Gastrocnemius medialis (tissue), 4 donors: ENCODE measurements at regions not wholly inside any gene's neighbourhood (a gene's known extent, or its start where the extent isn't known, plus 50 kb on each side); places are given as distances from the start of the nearest gene placed in this dataset.

ENCODE experiments used
- ATAC-seq, 2 donors: fragments of 150-250 bp; one replicate each; pipeline ENCODE4 v1.9.1; 2016
- DNase-seq, 2 donors: peaks; one replicate each; pipeline ENCODE4 v3.0.0-alpha.2; 2019
- H3K27ac ChIP-seq, 4 donors: fragments of 200-600 bp; sonication (generic); 1 replicate in 1 of 4; 2 replicates in 3 of 4; pipeline ENCODE4 v1.5.1; 2016 to 2018; ENCODE audit warnings: mild to moderate bottlenecking in 2 of 4, moderate library complexity in 1 of 4
- H3K27me3 ChIP-seq, 3 donors: fragments of 200-600 bp; sonication (generic) in 2 of 3; 1 replicate in 1 of 3; 2 replicates in 2 of 3; pipeline versions ENCODE4 v1.5.1 to v1.6.0; 2016 to 2019; ENCODE audit warnings: mild to moderate bottlenecking in 1 of 3, moderate library complexity in 1 of 3
- H3K36me3 ChIP-seq, 2 donors: fragments of 200-600 bp; sonication (generic) in 1 of 2; one replicate each; pipeline ENCODE4 v1.5.1; 2017 to 2018
- H3K4me1 ChIP-seq, 2 donors: fragments of 200-600 bp; sonication (generic) in 1 of 2; one replicate each; pipeline ENCODE4 v1.5.1; 2016 to 2017; ENCODE audit warnings: mild to moderate bottlenecking in 2 of 2
- H3K4me3 ChIP-seq, 4 donors: fragments of 200-600 bp; sonication (generic) in 3 of 4; 1 replicate in 1 of 4; 2 replicates in 3 of 4; pipeline ENCODE4 v1.5.1; 2016 to 2019; ENCODE audit warnings: mild to moderate bottlenecking in 2 of 4
- H3K9me3 ChIP-seq, 3 donors: fragments of 200-600 bp; sonication (generic) in 2 of 3; 1 replicate in 1 of 3; 2 replicates in 2 of 3; pipeline ENCODE4 v1.5.1; 2016 to 2019
- POLR2A ChIP-seq, 2 donors: fragments of 450-650 bp; IDR thresholded peaks; one replicate each; pipeline ENCODE4 v1.6.1; 2017; ENCODE audit warnings: antibody characterized with exemption in 2 of 2, mild to moderate bottlenecking in 2 of 2, moderate library complexity in 2 of 2
- in situ Hi-C, 4 donors: fragments of 200-750 bp; cut with MboI; loops; one replicate each; pipeline versions ENCODE4 v1.15.0 to v1.8.0; 2017; ENCODE audit warnings: low sequenced_read_pairs in 4 of 4
- intact Hi-C: fragments of 100-400 bp; cut with DNase I; formaldehyde crosslinking; loops from one replicate; pipeline ENCODE4 v1.15.1; 2023; ENCODE audit warnings: low total_unique reads
- TF ChIP-seq, protein P1 (sequence below), 5 experiments: fragments of 450-650 bp in 3 of 5; fragments of 200-600 bp in 2 of 5; sonication (generic) in 2 of 5; IDR thresholded peaks in 4 of 5; conservative IDR thresholded peaks in 1 of 5; 1 replicate in 4 of 5; 2 replicates in 1 of 5; pipeline ENCODE4 v1.5.1; 2016 to 2019; ENCODE audit warnings: antibody characterized with exemption in 5 of 5, mild to moderate bottlenecking in 3 of 5, moderate library complexity in 3 of 5

- H3K4me3 ChIP-seq = no peak overlapping the region
- in situ Hi-C loops = no loop called here
- no peaks in the 10 kb centered on the region for H3K4me1 ChIP-seq
- H3K27ac ChIP-seq = no peak overlapping the region
- ATAC-seq (no peak), DNase-seq (no peak)
- intact Hi-C loops = no loop called here
- no peaks in the 10 kb centered on the region for H3K36me3 ChIP-seq
- H3K27me3 ChIP-seq = peaks cover 0 to 5% (median 0%) of the 10 kb centered on the region in 3 donors
- no peaks in the 10 kb centered on the region for H3K9me3 ChIP-seq
- TF ChIP-seq, protein P1, sequence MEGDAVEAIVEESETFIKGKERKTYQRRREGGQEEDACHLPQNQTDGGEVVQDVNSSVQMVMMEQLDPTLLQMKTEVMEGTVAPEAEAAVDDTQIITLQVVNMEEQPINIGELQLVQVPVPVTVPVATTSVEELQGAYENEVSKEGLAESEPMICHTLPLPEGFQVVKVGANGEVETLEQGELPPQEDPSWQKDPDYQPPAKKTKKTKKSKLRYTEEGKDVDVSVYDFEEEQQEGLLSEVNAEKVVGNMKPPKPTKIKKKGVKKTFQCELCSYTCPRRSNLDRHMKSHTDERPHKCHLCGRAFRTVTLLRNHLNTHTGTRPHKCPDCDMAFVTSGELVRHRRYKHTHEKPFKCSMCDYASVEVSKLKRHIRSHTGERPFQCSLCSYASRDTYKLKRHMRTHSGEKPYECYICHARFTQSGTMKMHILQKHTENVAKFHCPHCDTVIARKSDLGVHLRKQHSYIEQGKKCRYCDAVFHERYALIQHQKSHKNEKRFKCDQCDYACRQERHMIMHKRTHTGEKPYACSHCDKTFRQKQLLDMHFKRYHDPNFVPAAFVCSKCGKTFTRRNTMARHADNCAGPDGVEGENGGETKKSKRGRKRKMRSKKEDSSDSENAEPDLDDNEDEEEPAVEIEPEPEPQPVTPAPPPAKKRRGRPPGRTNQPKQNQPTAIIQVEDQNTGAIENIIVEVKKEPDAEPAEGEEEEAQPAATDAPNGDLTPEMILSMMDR (IDR thresholded peaks at IDR 0.05 in 4 of 5, conservative IDR thresholded peaks at IDR 0.05 in 1 of 5) = no peak
- no peak for TF ChIP-seq POLR2A (IDR thresholded peaks at IDR 0.05)
These were observed 97.0 kb upstream of the PFKP start for GRCh38 chr10:2970190-2970823.

- in situ Hi-C loops = no loop called here
- intact Hi-C loops = no loop called here
- no peak for ATAC-seq
- Histone ChIP-seq H3K36me3 (no peaks in the 10 kb centered on the region), H3K27me3 (peaks cover 0 to 5% (median 0%) of the 10 kb centered on the region in 3 donors), H3K4me1 (no peaks in the 10 kb centered on the region), H3K4me3 (no peak overlapping the region), H3K9me3 (no peaks in the 10 kb centered on the region), H3K27ac (no peak overlapping the region)
- no peak for TF ChIP-seq POLR2A (IDR thresholded peaks at IDR 0.05)
- TF ChIP-seq, protein P1 (IDR thresholded peaks at IDR 0.05 in 4 of 5, conservative IDR thresholded peaks at IDR 0.05 in 1 of 5) = no peak
- no peak for DNase-seq
These were observed 98.8 kb upstream of the PFKP start for GRCh38 chr10:2968401-2969058.

GRCh38 chr10:2966134-2966533 lies 101.2 kb upstream of the PFKP start:
- Histone ChIP-seq H3K27ac (no peak overlapping the region), H3K4me3 (no peak overlapping the region), H3K9me3 (no peaks in the 10 kb centered on the region), H3K36me3 (no peaks in the 10 kb centered on the region), H3K4me1 (no peaks in the 10 kb centered on the region), H3K27me3 (peaks cover 0 to 5% (median 0%) of the 10 kb centered on the region in 3 donors)
- no peak for ATAC-seq
- TF ChIP-seq, protein P1 (IDR thresholded peaks at IDR 0.05 in 4 of 5, conservative IDR thresholded peaks at IDR 0.05 in 1 of 5) = no peak
- TF ChIP-seq POLR2A (IDR thresholded peaks at IDR 0.05) = no peak
- intact Hi-C loops = no loop called here
- in situ Hi-C loops = no loop called here
- DNase-seq = no peak

DNA sequence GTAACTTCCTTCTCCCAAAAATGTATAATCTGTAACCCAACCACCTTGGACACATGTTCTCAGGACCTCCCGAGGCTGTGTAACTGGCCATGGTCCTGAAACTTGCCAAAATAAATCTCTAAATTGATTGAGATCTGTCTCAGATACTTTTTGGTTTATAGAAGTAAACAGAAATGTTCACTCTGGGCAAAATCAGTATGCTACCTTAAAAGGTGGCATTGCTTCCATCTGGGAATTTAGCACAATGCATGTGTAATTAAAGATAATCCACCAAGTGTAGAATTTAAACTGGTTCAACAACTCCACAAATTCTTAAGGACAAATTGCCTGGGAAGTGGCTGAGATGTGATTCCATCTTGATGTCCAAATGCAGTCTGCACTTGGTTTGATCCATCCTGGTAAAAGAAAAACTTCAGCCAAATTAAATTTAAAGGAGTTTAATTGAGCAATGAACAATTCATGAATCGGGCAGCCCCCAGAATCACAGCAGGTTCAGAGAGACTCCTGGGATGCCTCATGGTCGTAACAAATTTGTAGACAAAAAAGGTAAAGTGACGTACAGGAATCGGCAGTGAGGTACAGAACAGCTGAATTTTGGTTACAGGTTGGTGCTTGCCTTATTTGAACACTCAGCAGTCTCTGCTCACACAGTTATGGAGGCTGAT lies 102.6 kb upstream of the PFKP start:
- in situ Hi-C loops = no loop called here
- no peaks in the 10 kb centered on the region for H3K4me1 ChIP-seq
- intact Hi-C loops = no loop called here
- H3K4me3 ChIP-seq = no peak overlapping the region
- no peak for DNase-seq
- H3K9me3 ChIP-seq = no peaks in the 10 kb centered on the region
- no peak overlapping the region for H3K27ac ChIP-seq
- H3K36me3 ChIP-seq = no peaks in the 10 kb centered on the region
- TF ChIP-seq POLR2A (IDR thresholded peaks at IDR 0.05) = no peak
- TF ChIP-seq, protein P1 (IDR thresholded peaks at IDR 0.05 in 4 of 5, conservative IDR thresholded peaks at IDR 0.05 in 1 of 5) = no peak
- ATAC-seq = no peak
- H3K27me3 ChIP-seq = peaks cover 0 to 5% (median 0%) of the 10 kb centered on the region in 3 donors
